SK-N-SH (cell line): ENCODE measurements at regions not wholly inside any gene's neighbourhood (a gene's known extent, or its start where the extent isn't known, plus 50 kb on each side); places are given as distances from the start of the nearest gene placed in this dataset.
"Not testable (repeated sequence)": the region's sequence is repeated elsewhere in the genome, so short reads cannot be mapped to it uniquely, and the experiment has no call there.

ENCODE experiments used
- CTCF ChIP-seq: fragments of 200-600 bp; sonication (generic); IDR thresholded peaks from 2 replicates; pipeline ENCODE4 v1.6.1; 2017; ENCODE audit warnings: antibody characterized with exemption, mild to moderate bottlenecking, moderate library complexity
- EP300 ChIP-seq, 2 experiments: IDR thresholded peaks; 2 replicates each; pipeline versions ENCODE4 v1.4.0 to v1.6.1; 2012; ENCODE audit warnings: borderline replicate concordance in 1 of 2, low read depth in 1 of 2, low read length in 1 of 2
- EZH2phosphoT487 ChIP-seq: fragments of 200-600 bp; sonication (generic); IDR thresholded peaks from 2 replicates; pipeline ENCODE4 v1.6.1; 2017; ENCODE audit warnings: low read depth, mixed run types, mild to moderate bottlenecking, antibody characterized with exemption, moderate library complexity, borderline replicate concordance
- FOXJ3 ChIP-seq: sonication (generic); formaldehyde crosslinking; IDR thresholded peaks from 2 replicates; pipeline ENCODE4 v1.5.1; 2020; ENCODE audit warnings: mild to moderate bottlenecking, missing genetic modification reagents
- JUND ChIP-seq: IDR thresholded peaks from 2 replicates; pipeline ENCODE4 v1.4.0; 2012
- NFIC ChIP-seq: IDR thresholded peaks from 2 replicates; pipeline ENCODE4 v1.4.0; 2012; ENCODE audit warnings: borderline replicate concordance
- NRF1 ChIP-seq: IDR thresholded peaks from 2 replicates; pipeline ENCODE4 v1.6.1; 2012; ENCODE audit warnings: low read depth, mild to moderate bottlenecking, low read length
- POLR2AphosphoS5 ChIP-seq: IDR thresholded peaks from 2 replicates; pipeline ENCODE4 v1.6.1; 2012; ENCODE audit warnings: low read depth, low read length
- RCOR1 ChIP-seq: fragments of 150-350 bp; IDR thresholded peaks from 2 replicates; pipeline ENCODE4 v1.6.1; 2017; ENCODE audit warnings: antibody characterized with exemption, low read length
- REST ChIP-seq: IDR thresholded peaks from 2 replicates; pipeline ENCODE4 v1.6.1; 2012; ENCODE audit warnings: mild to moderate bottlenecking, low read depth, low read length, moderate library complexity
- SIN3A ChIP-seq: IDR thresholded peaks from 2 replicates; pipeline ENCODE4 v1.6.1; 2012; ENCODE audit warnings: low read depth, mild to moderate bottlenecking, low read length, moderate library complexity, borderline replicate concordance
- TEAD4 ChIP-seq: IDR thresholded peaks from 2 replicates; pipeline ENCODE4 v1.4.0; 2012; ENCODE audit warnings: mild to moderate bottlenecking, borderline replicate concordance; ENCODE audit not compliant: insufficient read depth
- YY1 ChIP-seq: IDR thresholded peaks from 2 replicates; pipeline ENCODE4 v1.4.0; 2012; ENCODE audit warnings: low read depth, mild to moderate bottlenecking

DNA sequence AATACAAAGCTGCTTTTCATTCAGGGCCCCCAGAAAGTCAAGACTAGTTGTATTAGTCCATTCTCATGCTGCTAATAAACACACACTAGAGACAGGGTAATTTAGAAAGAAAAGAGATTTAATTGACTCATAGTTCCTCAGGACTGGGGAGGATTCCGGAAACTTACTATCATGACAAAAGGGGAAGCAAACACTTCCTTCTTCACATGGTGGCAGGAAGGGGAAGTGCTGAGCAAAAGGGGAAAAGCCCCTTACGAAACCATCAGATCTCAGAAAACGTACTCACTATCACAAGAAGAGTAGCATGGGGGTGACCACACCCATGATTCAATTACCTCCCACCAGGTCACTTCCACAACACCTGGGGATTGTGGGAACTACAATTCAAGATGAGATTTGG lies 373.8 kb upstream of the FRG1 start:
- not testable (repeated sequence) for TF ChIP-seq CTCF; JUND; RCOR1; POLR2AphosphoS5; NFIC; SIN3A; REST; EP300 (IDR thresholded peaks at IDR 0.05; ENCODE audit: borderline replicate concordance in 1 of 2, low read depth in 1 of 2, low read length in 1 of 2); EZH2phosphoT487; TEAD4; NRF1; FOXJ3 (CRISPR knock-in tag); YY1
